ENCODE measurements at regions not wholly inside any gene's neighbourhood (a gene's known extent, or its start where the extent isn't known, plus 50 kb on each side); places are given as distances from the start of the nearest gene placed in this dataset.

- no peak overlapping the region for H3K4me3 Mint-ChIP-seq
- H3K27ac ChIP-seq (ENCODE audit: insufficient read length, low read depth, low read length), result no peak overlapping the region
- H2BK20ac ChIP-seq (ENCODE audit: low read depth, low read length, poor library complexity, severe bottlenecking), result no peak overlapping the region
- H3K36me3 Mint-ChIP-seq (ENCODE audit: insufficient read depth in 1 of 3, low read depth in 3 of 3), result no peaks in the 10 kb centered on the region; a peak in 1 of 7 replicates
- no peaks in the 10 kb centered on the region for H3K4me1 ChIP-seq (ENCODE audit: insufficient read depth, low read length)
- H3K79me2 ChIP-seq (ENCODE audit: insufficient read depth, low read length), result no peaks in the 10 kb centered on the region
- H3K9ac ChIP-seq (ENCODE audit: extremely low read depth, insufficient read length, low read length), result no peak overlapping the region
- no peak overlapping the region for H2BK5ac ChIP-seq (ENCODE audit: insufficient read length, low read length)
- peaks cover 77% of the 10 kb centered on the region for H3K27me3 ChIP-seq (ENCODE audit: insufficient read depth, low read length)
- H4K5ac ChIP-seq (ENCODE audit: insufficient read length, low read depth, low read length), result no peak overlapping the region
- no peak overlapping the region for H3K4ac ChIP-seq (ENCODE audit: low read depth, low read length)
- H2BK15ac ChIP-seq (ENCODE audit: low read depth, low read length), result no peak overlapping the region
- no peak overlapping the region for H3K4me2 ChIP-seq (ENCODE audit: insufficient read depth, insufficient read length, low read length)
- no peak overlapping the region for H4K8ac ChIP-seq (replicated peaks; ENCODE audit: insufficient read length, low read depth, low read length)
- no peaks in the 10 kb centered on the region for H4K20me1 ChIP-seq (ENCODE audit: control insufficient read depth, insufficient read depth, insufficient read length)
- H2AK5ac ChIP-seq (ENCODE audit: insufficient read length, low read length), result no peak overlapping the region
- no peak overlapping the region for H3T11ph ChIP-seq (ENCODE audit: low read length)
- no peak overlapping the region for H2AFZ ChIP-seq (ENCODE audit: low read length)
- H2BK120ac ChIP-seq (ENCODE audit: low read depth, low read length, poor library complexity, severe bottlenecking), result no peak overlapping the region
- no peaks in the 10 kb centered on the region for H3K23me2 ChIP-seq (ENCODE audit: insufficient read length, low read depth, low read length, poor library complexity, severe bottlenecking)
- no peak overlapping the region for H4K91ac ChIP-seq (ENCODE audit: insufficient read length, low read depth, low read length)
- no peak overlapping the region for H3K56ac ChIP-seq (ENCODE audit: insufficient read length, low read depth, low read length)
- no CpG with 5 or more reads among the region's 3 CpGs for WGBS (ENCODE audit: extremely low coverage, insufficient read length, low lambda C conversion rate)
- no peak for TF ChIP-seq CTCF (conservative IDR thresholded peaks at IDR 0.05)
- no peak overlapping the region for H3K23ac ChIP-seq (ENCODE audit: insufficient read length, low read depth, low read length)
- H2BK12ac ChIP-seq (ENCODE audit: insufficient read length, low read depth, low read length), result no peak overlapping the region
- H3K18ac ChIP-seq (ENCODE audit: insufficient read length, low read depth, low read length), result no peak overlapping the region
- no peaks in the 10 kb centered on the region for H3K9me3 ChIP-seq (ENCODE audit: control insufficient read depth, low read depth, low read length)
- no peaks in the 10 kb centered on the region for H3K4me1 Mint-ChIP-seq
- peaks cover 0 to 4% of the 10 kb centered on the region in 2 experiments; a peak in 3 of 5 replicates for H3K9me3 Mint-ChIP-seq
- H3K27ac Mint-ChIP-seq, result no peak overlapping the region
- no peak for DNase-seq
- H3K79me1 ChIP-seq (ENCODE audit: insufficient read depth, low read depth, low read length, poor library complexity, severe bottlenecking), result no peaks in the 10 kb centered on the region
- peaks cover 100% of the 10 kb centered on the region for H3K27me3 Mint-ChIP-seq (ENCODE audit: low read depth)
- no peak overlapping the region for H3K14ac ChIP-seq (ENCODE audit: insufficient read depth, low read length)
Measured at GRCh38 chr22:22397875-22398524, 110.5 kb downstream of the ZNF280B start.
